Skeletal muscle tissue (tissue), 3 donors: ENCODE measurements at regions not wholly inside any gene's neighbourhood (a gene's known extent, or its start where the extent isn't known, plus 50 kb on each side); places are given as distances from the start of the nearest gene placed in this dataset.
"Not testable (repeated sequence)": the region's sequence is repeated elsewhere in the genome, so short reads cannot be mapped to it uniquely, and the experiment has no call there.

Source experiments
- H3K27ac ChIP-seq: one replicate; pipeline ENCODE4 v1.7.0; 2013; ENCODE audit warnings: mild to moderate bottlenecking, low read depth, low read length, inconsistent platforms
- H3K27me3 ChIP-seq, 3 donors: one replicate each; pipeline ENCODE4 v1.7.0; 2013; ENCODE audit warnings: low read length in 3 of 3; ENCODE audit not compliant: control insufficient read depth in 3 of 3, insufficient read depth in 3 of 3
- H3K36me3 ChIP-seq, 3 donors: one replicate each; pipeline ENCODE4 v1.7.0; 2013; ENCODE audit warnings: low read length in 3 of 3; ENCODE audit not compliant: control insufficient read depth in 3 of 3, insufficient read depth in 3 of 3
- H3K4me1 ChIP-seq, 3 donors: one replicate each; pipeline ENCODE4 v1.7.0; 2013; ENCODE audit warnings: low read length in 3 of 3, mild to moderate bottlenecking in 3 of 3; ENCODE audit not compliant: control insufficient read depth in 3 of 3, insufficient read depth in 3 of 3
- H3K4me3 ChIP-seq, 3 donors: one replicate each; pipeline ENCODE4 v1.7.0; 2013; ENCODE audit warnings: low read length in 3 of 3
- H3K9ac ChIP-seq, 3 donors: one replicate each; pipeline ENCODE4 v1.7.0; 2013; ENCODE audit warnings: low read length in 3 of 3, mild to moderate bottlenecking in 3 of 3, moderate library complexity in 2 of 3, low read depth in 1 of 3
- H3K9me3 ChIP-seq, 3 donors: one replicate each; pipeline ENCODE4 v1.7.0; 2013; ENCODE audit warnings: low read length in 3 of 3; ENCODE audit not compliant: control insufficient read depth in 3 of 3
- donor health status: Osteomylitis.

GRCh38 chr2:215791481-215791937 is 221.8 kb downstream of the MREG start:
- H3K9me3 ChIP-seq = no peaks in the 10 kb centered on the region

GRCh38 chr2:215790523-215791421 is 222.6 kb downstream of the MREG start:
- H3K36me3 ChIP-seq = no peaks in the 10 kb centered on the region
- no peak overlapping the region for H3K4me3 ChIP-seq
- H3K4me1 ChIP-seq = peaks cover 0 to 6% (median 4%) of the 10 kb centered on the region in 3 donors
- no peak overlapping the region for H3K9ac ChIP-seq
- H3K9me3 ChIP-seq = no peaks in the 10 kb centered on the region
- H3K27ac ChIP-seq = no peak overlapping the region
- no peaks in the 10 kb centered on the region for H3K27me3 ChIP-seq

More at GRCh38 chr2:215791481-215791937, 221.8 kb downstream of the MREG start:
- H3K4me3 ChIP-seq = no peak overlapping the region
- H3K36me3 ChIP-seq = no peaks in the 10 kb centered on the region
- H3K4me1 ChIP-seq = peaks cover 0 to 6% (median 4%) of the 10 kb centered on the region in 3 donors
- H3K27ac ChIP-seq = no peak overlapping the region
- H3K9ac ChIP-seq = no peak overlapping the region
- no peaks in the 10 kb centered on the region for H3K27me3 ChIP-seq

- H3K27ac ChIP-seq = no peak overlapping the region
- no peak overlapping the region for H3K4me3 ChIP-seq
Measured at GRCh38 chr2:215787565-215788178, 225.7 kb downstream of the MREG start.

GRCh38 chr2:215787025-215787424 is 226.3 kb downstream of the MREG start:
- no peak overlapping the region for H3K4me3 ChIP-seq
- no peak overlapping the region for H3K27ac ChIP-seq
- H3K9me3 ChIP-seq = no peaks in the 10 kb centered on the region
- H3K27me3 ChIP-seq = no peaks in the 10 kb centered on the region
- no peaks in the 10 kb centered on the region for H3K4me1 ChIP-seq
- no peaks in the 10 kb centered on the region for H3K36me3 ChIP-seq
- no peak overlapping the region for H3K9ac ChIP-seq

More at GRCh38 chr2:215787565-215788178, 225.7 kb downstream of the MREG start:
- no peak overlapping the region for H3K9ac ChIP-seq
- no peaks in the 10 kb centered on the region for H3K27me3 ChIP-seq
- H3K36me3 ChIP-seq = no peaks in the 10 kb centered on the region
- no peaks in the 10 kb centered on the region for H3K9me3 ChIP-seq
- H3K4me1 ChIP-seq = no peaks in the 10 kb centered on the region

GRCh38 chr2:215784371-215784783 is 229.0 kb downstream of the MREG start:
- H3K9ac ChIP-seq = no peak overlapping the region
- H3K9me3 ChIP-seq = no peaks in the 10 kb centered on the region
- H3K27ac ChIP-seq = no peak overlapping the region
- H3K4me1 ChIP-seq = no peaks in the 10 kb centered on the region
- no peaks in the 10 kb centered on the region for H3K27me3 ChIP-seq
- no peaks in the 10 kb centered on the region for H3K36me3 ChIP-seq
- H3K4me3 ChIP-seq = no peak overlapping the region

- H3K27me3 ChIP-seq, H3K9me3 ChIP-seq, H3K4me3 ChIP-seq, H3K27ac ChIP-seq, H3K4me1 ChIP-seq, H3K9ac ChIP-seq, H3K36me3 ChIP-seq: not testable (repeated sequence)
Measured at GRCh38 chr2:215783640-215784039, 229.7 kb downstream of the MREG start.

GRCh38 chr2:215782965-215783364 is 230.4 kb downstream of the MREG start:
- no peak overlapping the region for H3K9ac ChIP-seq
- no peak overlapping the region for H3K4me3 ChIP-seq
- no peak overlapping the region for H3K27ac ChIP-seq
- H3K27me3 ChIP-seq = no peaks in the 10 kb centered on the region
- no peaks in the 10 kb centered on the region for H3K4me1 ChIP-seq
- no peaks in the 10 kb centered on the region for H3K36me3 ChIP-seq
- no peaks in the 10 kb centered on the region for H3K9me3 ChIP-seq

- no peaks in the 10 kb centered on the region for H3K27me3 ChIP-seq
- H3K9me3 ChIP-seq = no peaks in the 10 kb centered on the region
- H3K27ac ChIP-seq = no peak overlapping the region
- H3K36me3 ChIP-seq = no peaks in the 10 kb centered on the region
- H3K4me3 ChIP-seq = no peak overlapping the region
- H3K4me1 ChIP-seq = no peaks in the 10 kb centered on the region
- H3K9ac ChIP-seq = no peak overlapping the region
Measured at GRCh38 chr2:215782295-215782694, 231.1 kb downstream of the MREG start.

- no peaks in the 10 kb centered on the region for H3K4me1 ChIP-seq
- H3K9ac ChIP-seq = no peak overlapping the region
- no peaks in the 10 kb centered on the region for H3K36me3 ChIP-seq
- no peak overlapping the region for H3K27ac ChIP-seq
- no peaks in the 10 kb centered on the region for H3K9me3 ChIP-seq
- H3K27me3 ChIP-seq = no peaks in the 10 kb centered on the region
- H3K4me3 ChIP-seq = no peak overlapping the region
Measured at GRCh38 chr2:215780907-215781685, 232.3 kb downstream of the MREG start.
